Activated T-helper 9 cell treated with anti-CD3 and anti-CD28 coated beads, Interleukin-2, amount 50 U/mL, for 16 hours (primary cell): ENCODE measurements at regions not wholly inside any gene's neighbourhood (a gene's known extent, or its start where the extent isn't known, plus 50 kb on each side); places are given as distances from the start of the nearest gene placed in this dataset.

Source experiments
- DNase-seq: peaks from one replicate; pipeline ENCODE4 v3.0.0-alpha.2; 2020; ENCODE audit warnings: low read depth

- DNase-seq, result no peak
Measured at GRCh38 chr10:10211409-10211808, 806.3 kb upstream of the CELF2 start.

- no peak for DNase-seq
Measured at GRCh38 chr10:10213237-10213636, 804.4 kb upstream of the CELF2 start.

GRCh38 chr10:10222304-10222841, 795.3 kb upstream of the CELF2 start:
- DNase-seq, result no peak

- no peak for DNase-seq
Measured at GRCh38 chr10:10223131-10223530, 794.5 kb upstream of the CELF2 start.

GRCh38 chr10:10225136-10225676, 792.5 kb upstream of the CELF2 start:
- DNase-seq, result no peak

- no peak for DNase-seq
Measured at GRCh38 chr10:10233229-10233628, 784.4 kb upstream of the CELF2 start.

GRCh38 chr10:10235003-10235402, 782.7 kb upstream of the CELF2 start:
- no peak for DNase-seq

- DNase-seq, result no peak
Measured at GRCh38 chr10:10247585-10247984, 770.1 kb upstream of the CELF2 start.

GRCh38 chr10:10256860-10257259, 760.8 kb upstream of the CELF2 start:
- DNase-seq, result no peak

GRCh38 chr10:10259013-10259412, 758.7 kb upstream of the CELF2 start:
- DNase-seq, result no peak

GRCh38 chr10:10270126-10271050, 747.3 kb upstream of the CELF2 start:
- no peak for DNase-seq

GRCh38 chr10:10271639-10272192, 746.0 kb upstream of the CELF2 start:
- no peak for DNase-seq

GRCh38 chr10:10273661-10274060, 744.0 kb upstream of the CELF2 start:
- no peak for DNase-seq

GRCh38 chr10:10279906-10280305, 737.8 kb upstream of the CELF2 start:
- no peak for DNase-seq

GRCh38 chr10:10292501-10292900, 725.2 kb upstream of the CELF2 start:
- no peak for DNase-seq

- no peak for DNase-seq
Measured at GRCh38 chr10:10293041-10293440, 724.6 kb upstream of the CELF2 start.

- no peak for DNase-seq
Measured at GRCh38 chr10:10293481-10293951, 724.2 kb upstream of the CELF2 start.

GRCh38 chr10:10294184-10294880, 723.3 kb upstream of the CELF2 start:
- no peak for DNase-seq

- DNase-seq, result no peak
Measured at GRCh38 chr10:10294881-10295529, 722.7 kb upstream of the CELF2 start.

GRCh38 chr10:10295537-10295936, 722.1 kb upstream of the CELF2 start:
- DNase-seq, result no peak

- DNase-seq, result no peak
Measured at GRCh38 chr10:10302689-10303088, 715.0 kb upstream of the CELF2 start.

- no peak for DNase-seq
Measured at GRCh38 chr10:10307036-10307435, 710.6 kb upstream of the CELF2 start.
